ENCODE measurements at regions not wholly inside any gene's neighbourhood (a gene's known extent, or its start where the extent isn't known, plus 50 kb on each side); places are given as distances from the start of the nearest gene placed in this dataset.

DNA sequence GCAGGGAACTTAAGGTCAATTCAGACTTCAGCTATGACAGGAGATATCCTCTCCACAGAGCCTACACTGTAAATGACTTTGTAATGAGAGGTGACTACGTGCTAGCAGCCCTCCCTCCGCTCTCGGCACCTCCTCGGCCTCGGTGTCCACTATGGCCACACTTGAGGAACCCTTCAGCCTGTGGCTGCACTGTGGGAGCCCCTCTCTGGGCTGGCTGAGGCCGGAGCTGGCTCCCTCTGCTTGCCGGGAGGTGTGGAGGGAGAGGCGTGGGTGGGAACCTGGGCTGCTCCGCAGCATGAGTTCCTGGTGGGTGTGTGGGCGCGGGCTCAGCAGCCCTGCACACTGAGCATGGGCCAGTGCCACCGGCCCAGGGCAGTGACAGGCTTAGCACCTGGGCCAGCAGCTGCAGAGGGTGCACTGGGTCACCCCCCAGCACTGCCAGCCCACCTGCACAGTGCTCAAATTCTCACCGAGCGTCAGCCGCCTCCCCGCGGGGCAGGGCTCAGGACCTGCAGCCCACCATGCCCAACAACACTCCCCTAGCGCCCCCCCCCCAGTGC lies 137.6 kb upstream of the SPACA7 start:
- no peaks in the 10 kb centered on the region for H3K27me3 ChIP-seq (ENCODE audit: control insufficient read depth, insufficient read depth, low read length)
- H3K9me3 Mint-ChIP-seq, result no peaks in the 10 kb centered on the region
- no peaks in the 10 kb centered on the region for H3K36me3 ChIP-seq (ENCODE audit: control insufficient read depth, insufficient read depth, low read length)
- H3K4me1 Mint-ChIP-seq, result no peaks in the 10 kb centered on the region
- H3K27me3 Mint-ChIP-seq (ENCODE audit: low read depth in 2 of 2), result peaks cover 7 to 9% of the 10 kb centered on the region in 2 donors
- intact Hi-C loops (cut with micrococcal nuclease), result no loop called here
- no peak overlapping the region for H3K4me3 Mint-ChIP-seq
- H3K9me3 ChIP-seq (ENCODE audit: control insufficient read depth, insufficient read depth, low read length), result no peaks in the 10 kb centered on the region
- H3K4me1 ChIP-seq (ENCODE audit: control insufficient read depth, insufficient read depth, low read length), result no peaks in the 10 kb centered on the region
- no peaks in the 10 kb centered on the region for H3K36me3 Mint-ChIP-seq
- no peak overlapping the region for H3K4me3 ChIP-seq (ENCODE audit: low read length)
- DNase-seq (no peak), ATAC-seq (peak in 1 of 3 donors; percentile 9)
- H3K27ac Mint-ChIP-seq, result no peak overlapping the region
- H3K27ac ChIP-seq (ENCODE audit: low read length), result no peak overlapping the region
- WGBS (ENCODE audit: insufficient coverage), result 94% methylated on average over 13 of the region's 18 CpGs
- TF ChIP-seq, protein P1, sequence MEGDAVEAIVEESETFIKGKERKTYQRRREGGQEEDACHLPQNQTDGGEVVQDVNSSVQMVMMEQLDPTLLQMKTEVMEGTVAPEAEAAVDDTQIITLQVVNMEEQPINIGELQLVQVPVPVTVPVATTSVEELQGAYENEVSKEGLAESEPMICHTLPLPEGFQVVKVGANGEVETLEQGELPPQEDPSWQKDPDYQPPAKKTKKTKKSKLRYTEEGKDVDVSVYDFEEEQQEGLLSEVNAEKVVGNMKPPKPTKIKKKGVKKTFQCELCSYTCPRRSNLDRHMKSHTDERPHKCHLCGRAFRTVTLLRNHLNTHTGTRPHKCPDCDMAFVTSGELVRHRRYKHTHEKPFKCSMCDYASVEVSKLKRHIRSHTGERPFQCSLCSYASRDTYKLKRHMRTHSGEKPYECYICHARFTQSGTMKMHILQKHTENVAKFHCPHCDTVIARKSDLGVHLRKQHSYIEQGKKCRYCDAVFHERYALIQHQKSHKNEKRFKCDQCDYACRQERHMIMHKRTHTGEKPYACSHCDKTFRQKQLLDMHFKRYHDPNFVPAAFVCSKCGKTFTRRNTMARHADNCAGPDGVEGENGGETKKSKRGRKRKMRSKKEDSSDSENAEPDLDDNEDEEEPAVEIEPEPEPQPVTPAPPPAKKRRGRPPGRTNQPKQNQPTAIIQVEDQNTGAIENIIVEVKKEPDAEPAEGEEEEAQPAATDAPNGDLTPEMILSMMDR (IDR thresholded peaks at IDR 0.05), result no peak

DNA sequence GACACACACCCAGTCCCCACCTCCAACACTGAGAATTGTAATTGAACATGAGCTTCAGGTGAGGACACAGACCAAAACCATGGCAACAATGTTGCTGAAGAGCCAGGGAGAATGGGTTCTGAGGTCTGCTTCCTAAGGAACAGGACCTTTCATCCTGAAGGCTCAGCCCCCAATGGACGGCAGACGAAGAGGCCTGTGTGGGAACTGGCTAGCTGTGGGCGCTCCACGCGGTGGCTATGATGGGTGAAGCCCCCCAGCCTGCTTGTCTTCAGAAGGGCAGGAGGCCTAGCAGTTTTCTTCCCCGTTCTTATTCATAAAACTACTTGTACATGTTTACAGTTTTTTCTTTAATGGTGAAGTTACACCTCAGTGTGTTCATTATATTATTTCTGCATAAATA lies 136.1 kb upstream of the SPACA7 start:
- no peak overlapping the region for H3K27ac Mint-ChIP-seq
- TF ChIP-seq, protein P1 (IDR thresholded peaks at IDR 0.05), result no peak

DNA sequence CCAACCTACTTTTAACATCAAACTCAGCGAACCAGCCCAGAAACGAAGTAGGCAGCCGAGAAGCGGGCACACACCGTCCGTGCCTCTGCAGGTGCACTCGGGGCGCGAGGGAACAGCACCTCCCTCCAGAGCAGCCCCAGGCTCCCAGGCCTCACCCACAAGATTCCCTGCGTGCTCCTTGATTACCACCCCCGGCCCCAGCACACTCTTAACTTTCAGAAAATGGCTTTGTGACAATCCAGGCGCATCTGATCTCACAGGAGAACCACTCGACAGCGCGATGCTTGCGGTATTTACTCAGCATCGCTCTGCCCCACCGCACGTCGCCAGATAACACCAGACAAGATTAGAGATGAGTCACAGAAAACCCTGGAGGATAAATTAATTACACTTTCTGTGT lies 134.9 kb upstream of the SPACA7 start:
- Histone ChIP-seq H3K27me3 (ENCODE audit: control insufficient read depth, insufficient read depth, low read length) (no peaks in the 10 kb centered on the region), H3K4me1 (ENCODE audit: control insufficient read depth, insufficient read depth, low read length) (no peaks in the 10 kb centered on the region), H3K4me3 (ENCODE audit: low read length) (no peak overlapping the region), H3K27ac (ENCODE audit: low read length) (no peak overlapping the region), H3K36me3 (ENCODE audit: control insufficient read depth, insufficient read depth, low read length) (no peaks in the 10 kb centered on the region), H3K9me3 (ENCODE audit: control insufficient read depth, insufficient read depth, low read length) (no peaks in the 10 kb centered on the region)
- Mint-ChIP-seq H3K9me3 (no peaks in the 10 kb centered on the region), H3K27ac (no peak overlapping the region), H3K4me3 (no peak overlapping the region), H3K36me3 (no peaks in the 10 kb centered on the region), H3K27me3 (ENCODE audit: low read depth in 2 of 2) (peaks cover 0 to 5% of the 10 kb centered on the region in 2 donors), H3K4me1 (no peaks in the 10 kb centered on the region)
- WGBS (ENCODE audit: insufficient coverage), result 84% methylated on average over 20 of the region's 20 CpGs
- ATAC-seq (no peak), DNase-seq (no peak)
- TF ChIP-seq, protein P1 (IDR thresholded peaks at IDR 0.05), result no peak
- intact Hi-C loops (cut with micrococcal nuclease), result no loop called here

More for the DNA sequence above, 136.1 kb upstream of the SPACA7 start:
- DNase-seq (no peak), ATAC-seq (no peak)
- whole genome bisulfite sequencing (ENCODE audit: insufficient coverage), result 79% methylated on average over 5 of the region's 6 CpGs
- H3K4me3 ChIP-seq (ENCODE audit: low read length), result no peak overlapping the region
- Mint-ChIP-seq H3K36me3 (no peaks in the 10 kb centered on the region), H3K9me3 (no peaks in the 10 kb centered on the region), H3K4me1 (no peaks in the 10 kb centered on the region), H3K4me3 (no peak overlapping the region), H3K27me3 (ENCODE audit: low read depth in 2 of 2) (peaks cover 2 to 5% of the 10 kb centered on the region in 2 donors)
- H3K4me1 ChIP-seq (ENCODE audit: control insufficient read depth, insufficient read depth, low read length), result no peaks in the 10 kb centered on the region
- H3K9me3 ChIP-seq (ENCODE audit: control insufficient read depth, insufficient read depth, low read length), result no peaks in the 10 kb centered on the region
- no peaks in the 10 kb centered on the region for H3K36me3 ChIP-seq (ENCODE audit: control insufficient read depth, insufficient read depth, low read length)
- H3K27ac ChIP-seq (ENCODE audit: low read length), result no peak overlapping the region
- intact Hi-C loops (cut with micrococcal nuclease), result no loop called here
- H3K27me3 ChIP-seq (ENCODE audit: control insufficient read depth, insufficient read depth, low read length), result no peaks in the 10 kb centered on the region

DNA sequence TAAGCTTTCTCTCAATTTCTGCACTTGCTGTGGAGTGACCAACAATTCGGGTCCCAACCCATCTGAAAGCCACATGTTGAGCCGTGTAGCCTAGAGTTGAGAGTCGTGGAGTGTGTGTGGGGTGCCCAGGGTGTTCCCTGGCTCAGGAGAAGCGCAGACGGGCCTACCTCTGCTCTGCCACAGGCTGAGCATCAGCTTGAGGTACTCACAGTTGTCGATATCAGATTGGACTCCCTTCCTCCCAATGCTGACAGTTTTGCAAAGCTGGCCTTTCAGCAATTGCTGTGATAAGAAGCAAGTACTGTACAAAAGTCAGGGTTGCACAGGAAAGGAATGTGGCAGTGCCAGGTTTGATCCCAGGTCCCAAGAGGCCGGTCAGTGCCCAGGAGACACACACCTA lies 133.4 kb upstream of the SPACA7 start:
- Histone ChIP-seq H3K27me3 (ENCODE audit: control insufficient read depth, insufficient read depth, low read length) (no peaks in the 10 kb centered on the region), H3K9me3 (ENCODE audit: control insufficient read depth, insufficient read depth, low read length) (no peaks in the 10 kb centered on the region), H3K27ac (ENCODE audit: low read length) (no peak overlapping the region), H3K36me3 (ENCODE audit: control insufficient read depth, insufficient read depth, low read length) (no peaks in the 10 kb centered on the region), H3K4me1 (ENCODE audit: control insufficient read depth, insufficient read depth, low read length) (no peaks in the 10 kb centered on the region), H3K4me3 (ENCODE audit: low read length) (no peak overlapping the region)
- Mint-ChIP-seq H3K9me3 (no peaks in the 10 kb centered on the region), H3K27me3 (ENCODE audit: low read depth in 2 of 2) (peaks cover 0 to 5% of the 10 kb centered on the region in 2 donors), H3K4me1 (no peaks in the 10 kb centered on the region), H3K4me3 (no peak overlapping the region), H3K27ac (no peak overlapping the region), H3K36me3 (no peaks in the 10 kb centered on the region)
- intact Hi-C loops (cut with micrococcal nuclease), result no loop called here
- ATAC-seq (no peak), DNase-seq (no peak)
- WGBS (ENCODE audit: insufficient coverage), result 85% methylated on average over 7 of the region's 7 CpGs
- TF ChIP-seq, protein P1 (IDR thresholded peaks at IDR 0.05), result no peak
